ENCODE measurements at regions not wholly inside any gene's neighbourhood (a gene's known extent, or its start where the extent isn't known, plus 50 kb on each side); places are given as distances from the start of the nearest gene placed in this dataset.

DNA sequence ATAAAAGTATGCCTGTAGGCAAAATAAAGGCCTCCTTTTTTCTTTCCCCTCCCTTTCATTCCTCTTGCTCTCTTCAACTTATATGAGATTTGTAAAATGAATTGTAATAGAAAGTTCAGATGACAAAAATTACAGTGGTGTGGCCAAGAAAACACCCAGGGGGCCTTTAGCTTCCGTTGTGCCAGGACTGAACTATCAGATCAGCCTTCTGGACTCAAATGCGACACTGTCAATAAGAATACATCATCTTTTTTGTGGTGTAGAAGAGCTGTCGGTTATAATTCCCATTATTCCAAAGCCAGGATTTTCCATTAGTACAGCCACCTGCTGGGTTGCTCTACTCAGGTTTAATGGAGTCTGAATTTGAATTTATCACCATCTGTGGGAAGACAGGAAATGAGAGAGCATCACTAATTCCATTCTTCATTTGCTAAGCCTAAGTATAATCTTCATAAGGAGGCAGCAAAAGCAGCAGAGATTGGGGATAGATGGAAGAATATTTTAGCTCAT, 443.4 kb downstream of the ANXA1 start:
- H3K9me3 Mint-ChIP-seq: no peaks in the 10 kb centered on the region
- Histone ChIP-seq H3F3A (ENCODE audit: low read depth) (peaks cover 13% of the 10 kb centered on the region), H3K27me3 (no peaks in the 10 kb centered on the region), H3K27ac (no peak overlapping the region), H3K9ac (no peak overlapping the region), H4K20me1 (ENCODE audit: low read depth) (no peaks in the 10 kb centered on the region), H3K4me2 (peak overlapping the region; percentile 5), H3K4me1 (peaks cover 37% of the 10 kb centered on the region), H3K9me3 (ENCODE audit: low read depth) (no peaks in the 10 kb centered on the region), H3K36me3 (no peaks in the 10 kb centered on the region), H2AFZ (replicated peaks) (no peak overlapping the region), H3K79me2 (ENCODE audit: low read depth) (no peaks in the 10 kb centered on the region), H3K4me3 (no peak overlapping the region)
- no peak overlapping the region for H3K4me3 Mint-ChIP-seq
- no peaks in the 10 kb centered on the region for H3K36me3 Mint-ChIP-seq
- no peaks in the 10 kb centered on the region for H3K27me3 Mint-ChIP-seq (ENCODE audit: insufficient read depth, low read depth)
- no peak for DNase-seq (ENCODE audit: low spot score)
- no peak overlapping the region for H3K27ac Mint-ChIP-seq
- peaks cover 27% of the 10 kb centered on the region for H3K4me1 Mint-ChIP-seq
- TF ChIP-seq EZH2phosphoT487 (IDR thresholded peaks at IDR 0.05) (no peak), EZH2 (IDR thresholded peaks at IDR 0.05) (no peak)
- TF ChIP-seq, protein P1, sequence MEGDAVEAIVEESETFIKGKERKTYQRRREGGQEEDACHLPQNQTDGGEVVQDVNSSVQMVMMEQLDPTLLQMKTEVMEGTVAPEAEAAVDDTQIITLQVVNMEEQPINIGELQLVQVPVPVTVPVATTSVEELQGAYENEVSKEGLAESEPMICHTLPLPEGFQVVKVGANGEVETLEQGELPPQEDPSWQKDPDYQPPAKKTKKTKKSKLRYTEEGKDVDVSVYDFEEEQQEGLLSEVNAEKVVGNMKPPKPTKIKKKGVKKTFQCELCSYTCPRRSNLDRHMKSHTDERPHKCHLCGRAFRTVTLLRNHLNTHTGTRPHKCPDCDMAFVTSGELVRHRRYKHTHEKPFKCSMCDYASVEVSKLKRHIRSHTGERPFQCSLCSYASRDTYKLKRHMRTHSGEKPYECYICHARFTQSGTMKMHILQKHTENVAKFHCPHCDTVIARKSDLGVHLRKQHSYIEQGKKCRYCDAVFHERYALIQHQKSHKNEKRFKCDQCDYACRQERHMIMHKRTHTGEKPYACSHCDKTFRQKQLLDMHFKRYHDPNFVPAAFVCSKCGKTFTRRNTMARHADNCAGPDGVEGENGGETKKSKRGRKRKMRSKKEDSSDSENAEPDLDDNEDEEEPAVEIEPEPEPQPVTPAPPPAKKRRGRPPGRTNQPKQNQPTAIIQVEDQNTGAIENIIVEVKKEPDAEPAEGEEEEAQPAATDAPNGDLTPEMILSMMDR (IDR thresholded peaks at IDR 0.05): no peak

DNA sequence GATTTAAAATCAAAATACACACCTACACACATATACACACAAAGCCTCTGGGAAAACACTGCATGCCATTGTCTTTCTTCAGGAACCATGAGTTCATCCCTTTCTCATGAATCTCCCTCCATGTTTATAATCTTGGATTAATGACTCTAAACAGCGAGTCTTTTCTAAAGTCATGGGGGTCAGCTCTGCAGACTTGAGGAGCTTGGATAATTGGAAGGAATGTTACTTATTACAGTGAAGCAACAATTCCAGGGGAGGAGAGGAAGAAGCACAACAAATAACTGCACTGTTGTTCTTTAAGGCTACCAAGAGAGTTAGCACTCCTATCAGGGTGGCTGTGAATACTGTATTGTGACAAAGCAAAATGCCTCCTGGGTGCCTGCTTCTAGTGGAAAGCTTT, 444.7 kb downstream of the ANXA1 start:
- Mint-ChIP-seq H3K27ac (peak overlapping the region; percentile 67), H3K4me3 (no peak overlapping the region), H3K4me1 (peaks cover 27% of the 10 kb centered on the region), H3K36me3 (no peaks in the 10 kb centered on the region), H3K9me3 (no peaks in the 10 kb centered on the region), H3K27me3 (ENCODE audit: insufficient read depth, low read depth) (no peaks in the 10 kb centered on the region)
- Histone ChIP-seq H3K9me3 (ENCODE audit: low read depth) (no peaks in the 10 kb centered on the region), H3K27me3 (no peaks in the 10 kb centered on the region), H4K20me1 (ENCODE audit: low read depth) (no peaks in the 10 kb centered on the region), H3K79me2 (ENCODE audit: low read depth) (no peaks in the 10 kb centered on the region), H3K4me1 (peaks cover 37% of the 10 kb centered on the region), H3K9ac (no peak overlapping the region), H3K36me3 (no peaks in the 10 kb centered on the region), H3F3A (ENCODE audit: low read depth) (peaks cover 13% of the 10 kb centered on the region), H2AFZ (replicated peaks) (peak overlapping the region; percentile 83), H3K4me2 (peak overlapping the region; percentile 52), H3K27ac (peak overlapping the region; percentile 55), H3K4me3 (no peak overlapping the region)
- TF ChIP-seq EZH2phosphoT487 (IDR thresholded peaks at IDR 0.05) (no peak), EZH2 (IDR thresholded peaks at IDR 0.05) (no peak)
- TF ChIP-seq, protein P1 (IDR thresholded peaks at IDR 0.05): no peak
- DNase-seq (ENCODE audit: low spot score): peak; percentile 48

DNA sequence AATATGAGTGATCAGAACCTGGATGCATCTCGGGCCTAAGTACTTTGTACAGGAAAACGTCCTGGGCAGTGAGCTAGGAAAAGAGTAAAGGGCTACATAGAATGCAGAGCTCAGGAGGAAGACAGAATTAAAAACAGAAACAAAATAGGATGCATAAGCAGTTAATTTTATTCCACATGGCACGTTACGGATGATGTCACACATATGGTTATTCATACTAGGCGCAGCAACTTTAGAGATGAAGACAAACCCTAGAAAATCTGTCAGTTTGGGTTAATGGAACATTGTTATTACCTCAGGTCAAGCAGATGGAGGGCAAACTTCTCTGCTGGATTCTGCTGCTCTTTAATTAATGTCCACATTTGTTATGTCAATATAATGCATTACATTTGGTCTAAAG, 445.4 kb downstream of the ANXA1 start:
- Mint-ChIP-seq H3K27me3 (ENCODE audit: insufficient read depth, low read depth) (no peaks in the 10 kb centered on the region), H3K27ac (no peak overlapping the region), H3K9me3 (no peaks in the 10 kb centered on the region), H3K4me3 (no peak overlapping the region), H3K36me3 (no peaks in the 10 kb centered on the region), H3K4me1 (peaks cover 27% of the 10 kb centered on the region)
- Histone ChIP-seq H3K79me2 (ENCODE audit: low read depth) (no peaks in the 10 kb centered on the region), H3K36me3 (no peaks in the 10 kb centered on the region), H3K4me3 (no peak overlapping the region), H3K27me3 (no peaks in the 10 kb centered on the region), H4K20me1 (ENCODE audit: low read depth) (no peaks in the 10 kb centered on the region), H3K27ac (peak overlapping the region; percentile 55), H3K9me3 (ENCODE audit: low read depth) (no peaks in the 10 kb centered on the region), H3K4me1 (peaks cover 37% of the 10 kb centered on the region), H3K9ac (no peak overlapping the region), H3K4me2 (peak overlapping the region; percentile 52), H3F3A (ENCODE audit: low read depth) (peaks cover 13% of the 10 kb centered on the region), H2AFZ (replicated peaks) (no peak overlapping the region)
- no peak for TF ChIP-seq EZH2phosphoT487 (IDR thresholded peaks at IDR 0.05)
- TF ChIP-seq EZH2 (IDR thresholded peaks at IDR 0.05): no peak
- TF ChIP-seq, protein P1 (IDR thresholded peaks at IDR 0.05): no peak
- DNase-seq (ENCODE audit: low spot score): no peak
